Neural progenitor cell (in vitro differentiated cells): ENCODE measurements at regions not wholly inside any gene's neighbourhood (a gene's known extent, or its start where the extent isn't known, plus 50 kb on each side); places are given as distances from the start of the nearest gene placed in this dataset.

Experiments used
- CTCF ChIP-seq: fragments of 200-600 bp; sonication (generic); IDR thresholded peaks from 2 replicates; pipeline ENCODE4 v1.5.1; 2017; ENCODE audit warnings: antibody characterized with exemption, mild to moderate bottlenecking
- EZH2 ChIP-seq: fragments of 200-600 bp; sonication (generic); IDR thresholded peaks from 2 replicates; pipeline ENCODE4 v1.6.1; 2017; ENCODE audit warnings: antibody characterized with exemption, mild to moderate bottlenecking, moderate library complexity
- EZH2phosphoT487 ChIP-seq: fragments of 200-600 bp; sonication (generic); IDR thresholded peaks from 2 replicates; pipeline ENCODE4 v1.6.1; 2017; ENCODE audit warnings: antibody characterized with exemption

- no peak for TF ChIP-seq CTCF
- TF ChIP-seq EZH2phosphoT487 = no peak
- peak; percentile 37 for TF ChIP-seq EZH2
Observed at GRCh38 chr9:129413537-129414376, 207.1 kb downstream of the C9orf50 start.
